ENCODE measurements at regions not wholly inside any gene's neighbourhood (a gene's known extent, or its start where the extent isn't known, plus 50 kb on each side); places are given as distances from the start of the nearest gene placed in this dataset.

GRCh38 chr1:181249186-181249585 lies 160.7 kb downstream of the IER5 start:
- no peaks in the 10 kb centered on the region for H4K20me1 ChIP-seq (ENCODE audit: insufficient read depth, low read length)
- H2AK5ac ChIP-seq (ENCODE audit: low read depth, low read length): no peak overlapping the region
- no peak overlapping the region for H3K18ac ChIP-seq (ENCODE audit: low read depth, low read length)
- H3K9me1 ChIP-seq (ENCODE audit: insufficient read depth, low read length): no peaks in the 10 kb centered on the region
- no peak overlapping the region for H2AFZ ChIP-seq (replicated peaks; ENCODE audit: low read length, poor library complexity)
- dilution Hi-C loops (cut with HindIII; ENCODE audit: low sequenced_read_pairs, unreplicated experiment) (no loop called here), in situ Hi-C loops (cut with MboI; ENCODE audit: low sequenced_read_pairs) (no loop called here), intact Hi-C loops (cut with micrococcal nuclease) (no loop called here)
- H3K23ac ChIP-seq (ENCODE audit: low read depth, low read length): no peak overlapping the region
- H3K9me3 ChIP-seq (ENCODE audit: control insufficient read depth, insufficient read depth, low read length): no peaks in the 10 kb centered on the region
- H4K8ac ChIP-seq (ENCODE audit: low read depth in 2 of 2, low read length in 2 of 2): no peak overlapping the region
- no peaks in the 10 kb centered on the region for H3K4me1 ChIP-seq (ENCODE audit: control insufficient read depth, insufficient read depth, low read length)
- TF ChIP-seq, protein P1, sequence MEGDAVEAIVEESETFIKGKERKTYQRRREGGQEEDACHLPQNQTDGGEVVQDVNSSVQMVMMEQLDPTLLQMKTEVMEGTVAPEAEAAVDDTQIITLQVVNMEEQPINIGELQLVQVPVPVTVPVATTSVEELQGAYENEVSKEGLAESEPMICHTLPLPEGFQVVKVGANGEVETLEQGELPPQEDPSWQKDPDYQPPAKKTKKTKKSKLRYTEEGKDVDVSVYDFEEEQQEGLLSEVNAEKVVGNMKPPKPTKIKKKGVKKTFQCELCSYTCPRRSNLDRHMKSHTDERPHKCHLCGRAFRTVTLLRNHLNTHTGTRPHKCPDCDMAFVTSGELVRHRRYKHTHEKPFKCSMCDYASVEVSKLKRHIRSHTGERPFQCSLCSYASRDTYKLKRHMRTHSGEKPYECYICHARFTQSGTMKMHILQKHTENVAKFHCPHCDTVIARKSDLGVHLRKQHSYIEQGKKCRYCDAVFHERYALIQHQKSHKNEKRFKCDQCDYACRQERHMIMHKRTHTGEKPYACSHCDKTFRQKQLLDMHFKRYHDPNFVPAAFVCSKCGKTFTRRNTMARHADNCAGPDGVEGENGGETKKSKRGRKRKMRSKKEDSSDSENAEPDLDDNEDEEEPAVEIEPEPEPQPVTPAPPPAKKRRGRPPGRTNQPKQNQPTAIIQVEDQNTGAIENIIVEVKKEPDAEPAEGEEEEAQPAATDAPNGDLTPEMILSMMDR (conservative IDR thresholded peaks at IDR 0.05; ENCODE audit: low read depth, low read length): no peak
- TF ChIP-seq FOS (IDR thresholded peaks at IDR 0.05; ENCODE audit: low read depth, low read length) (no peak), POLR2A (IDR thresholded peaks at IDR 0.05; ENCODE audit: low read depth, low read length) (no peak), MAFK (IDR thresholded peaks at IDR 0.05; ENCODE audit: low read depth, low read length) (no peak), BHLHE40 (IDR thresholded peaks at IDR 0.05; ENCODE audit: low read depth, low read length) (no peak), MAZ (IDR thresholded peaks at IDR 0.05; ENCODE audit: borderline replicate concordance, low read depth, low read length) (no peak), MXI1 (IDR thresholded peaks at IDR 0.05; ENCODE audit: borderline replicate concordance, low read depth, low read length) (no peak), RAD21 (IDR thresholded peaks at IDR 0.05; ENCODE audit: low read length) (no peak), CEBPB (IDR thresholded peaks at IDR 0.05; ENCODE audit: low read depth, low read length) (no peak), RFX5 (IDR thresholded peaks at IDR 0.05; ENCODE audit: low read depth, low read length) (no peak), SMC3 (IDR thresholded peaks at IDR 0.05; ENCODE audit: low read depth, low read length) (no peak), NFE2L2 (IDR thresholded peaks at IDR 0.05; ENCODE audit: low read depth, low read length) (no peak), RCOR1 (IDR thresholded peaks at IDR 0.05; ENCODE audit: insufficient replicate concordance, low read length) (no peak)
- TF ChIP-seq, protein P2, sequence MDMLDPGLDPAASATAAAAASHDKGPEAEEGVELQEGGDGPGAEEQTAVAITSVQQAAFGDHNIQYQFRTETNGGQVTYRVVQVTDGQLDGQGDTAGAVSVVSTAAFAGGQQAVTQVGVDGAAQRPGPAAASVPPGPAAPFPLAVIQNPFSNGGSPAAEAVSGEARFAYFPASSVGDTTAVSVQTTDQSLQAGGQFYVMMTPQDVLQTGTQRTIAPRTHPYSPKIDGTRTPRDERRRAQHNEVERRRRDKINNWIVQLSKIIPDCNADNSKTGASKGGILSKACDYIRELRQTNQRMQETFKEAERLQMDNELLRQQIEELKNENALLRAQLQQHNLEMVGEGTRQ (IDR thresholded peaks at IDR 0.05; ENCODE audit: low read depth, low read length): no peak
- no CpG with 5 or more reads among the region's 3 CpGs for WGBS, 2 experiments (ENCODE audit: extremely low coverage in 2 of 2, insufficient read length in 1 of 2)
- no peak overlapping the region for H3K27ac ChIP-seq (ENCODE audit: insufficient read depth, low read length)
- H3K14ac ChIP-seq (replicated peaks; ENCODE audit: low read depth, low read length): no peak overlapping the region
- no TSS peak for BruUV-seq (replicated peaks)
- H4K91ac ChIP-seq (ENCODE audit: insufficient read depth, low read depth, low read length): no peak overlapping the region
- no peak overlapping the region for H2AK9ac ChIP-seq (replicated peaks; ENCODE audit: low read depth, low read length, poor library complexity)
- H2BK120ac ChIP-seq (ENCODE audit: low read depth, low read length): no peak overlapping the region
- no peak for DNase-seq
- H3K56ac ChIP-seq (ENCODE audit: extremely low read depth, insufficient read depth, low read length): no peak overlapping the region
- ChIA-PET POLR2A (ENCODE audit: unreplicated experiment) (no interaction called here), CTCF (no interaction called here)
- no peaks in the 10 kb centered on the region for H3K36me3 ChIP-seq (ENCODE audit: control insufficient read depth, insufficient read depth, low read length)
- no peaks in the 10 kb centered on the region for H3K79me1 ChIP-seq (ENCODE audit: low read depth in 1 of 2, low read length in 2 of 2)
- no peak overlapping the region for H4K5ac ChIP-seq (ENCODE audit: low read depth, low read length)
- no peak overlapping the region for H3K4ac ChIP-seq (ENCODE audit: low read depth, low read length)
- H3K4me2 ChIP-seq (ENCODE audit: low read depth, low read length): no peak overlapping the region
- no peak overlapping the region for H2BK20ac ChIP-seq (ENCODE audit: low read depth, low read length)
- no peak overlapping the region for H2BK15ac ChIP-seq (ENCODE audit: low read depth, low read length)
- no peak for ATAC-seq (ENCODE audit: low read depth)
- no peak overlapping the region for H3K9ac ChIP-seq (ENCODE audit: low read depth, low read length)
- H3K4me3 ChIP-seq (ENCODE audit: insufficient read depth, low read depth, low read length): no peak overlapping the region
- no peak overlapping the region for H2BK5ac ChIP-seq (ENCODE audit: low read depth, low read length, poor library complexity, severe bottlenecking)
- H3K27me3 ChIP-seq (ENCODE audit: control insufficient read depth, insufficient read depth, low read length): no peaks in the 10 kb centered on the region

Data from IMR-90 (cell line).